ENCODE measurements at regions not wholly inside any gene's neighbourhood (a gene's known extent, or its start where the extent isn't known, plus 50 kb on each side); places are given as distances from the start of the nearest gene placed in this dataset.
A peak's percentile ranks its signal among the peaks of the same experiment; 100 is the strongest.

- DNase-seq: peak; percentile 69
- H3K36me3 ChIP-seq: no peaks in the 10 kb centered on the region
- peak in 2 of 3 donors; percentile 19 to 21 for TF ChIP-seq POLR2AphosphoS5 (IDR thresholded peaks at IDR 0.05)
- TF ChIP-seq CTCF (IDR thresholded peaks at IDR 0.05 in 8 of 11, conservative IDR thresholded peaks at IDR 0.05 in 3 of 11): no peak
- TF ChIP-seq POLR2A (IDR thresholded peaks at IDR 0.05): no peak
- peaks cover 0 to 20% (median 15%) of the 10 kb centered on the region in 6 donors for H3K4me1 ChIP-seq
- 26 to 41% (median 29%) methylated on average over 13 of the region's 13 CpGs for WGBS, 5 donors
- intact Hi-C loops (cut with DNase I; ENCODE audit: low total_unique reads): no loop called here
- H3K27ac ChIP-seq: no peak overlapping the region
- peaks cover 0 to 17% (median 0%) of the 10 kb centered on the region in 7 donors for H3K27me3 ChIP-seq (replicated peaks in 1 of 7)
- H3K4me3 ChIP-seq: no peak overlapping the region
- H3K9me3 ChIP-seq: no peaks in the 10 kb centered on the region
Observed at GRCh38 chr22:48084041-48084728, 1321.7 kb downstream of the TBC1D22A start.

DNA sequence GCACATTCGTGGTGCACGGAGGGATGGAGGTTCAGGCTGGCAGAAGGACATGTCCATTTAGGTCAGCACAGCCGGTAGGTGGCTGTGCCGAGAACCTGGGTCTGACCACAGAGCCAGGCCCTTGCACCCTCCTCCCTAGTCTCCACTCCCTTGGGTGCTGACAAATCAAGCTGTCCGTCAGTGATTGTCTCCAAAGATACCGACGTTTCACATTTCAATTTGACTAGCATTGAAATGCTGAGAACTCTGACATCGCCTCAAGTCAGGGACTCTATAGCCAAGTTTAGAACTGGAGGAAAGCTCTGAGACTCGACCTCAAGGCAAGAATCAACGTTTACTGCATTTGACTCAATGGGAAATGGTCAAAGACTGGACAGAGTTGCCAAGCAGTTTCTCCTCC, 1321.1 kb downstream of the TBC1D22A start:
- intact Hi-C loops (cut with DNase I; ENCODE audit: low total_unique reads): no loop called here
- WGBS, 5 donors: 62 to 70% (median 66%) methylated on average over 9 to 10 of the region's 10 CpGs
- Histone ChIP-seq H3K27ac (no peak overlapping the region), H3K4me1 (peaks cover 0 to 27% (median 14%) of the 10 kb centered on the region in 6 donors), H3K36me3 (no peaks in the 10 kb centered on the region), H3K4me3 (no peak overlapping the region), H3K9me3 (no peaks in the 10 kb centered on the region), H3K27me3 (replicated peaks in 1 of 7) (peaks cover 0 to 20% (median 0%) of the 10 kb centered on the region in 7 donors)
- TF ChIP-seq POLR2AphosphoS5 (IDR thresholded peaks at IDR 0.05): no peak
- no peak for TF ChIP-seq CTCF (IDR thresholded peaks at IDR 0.05 in 8 of 11, conservative IDR thresholded peaks at IDR 0.05 in 3 of 11)
- TF ChIP-seq POLR2A (IDR thresholded peaks at IDR 0.05): no peak
- peak; percentile 54 for DNase-seq

- no peak overlapping the region for H3K4me3 ChIP-seq
- peak; percentile 54 for DNase-seq
- H3K4me1 ChIP-seq: peaks cover 0 to 27% (median 14%) of the 10 kb centered on the region in 6 donors
- H3K9me3 ChIP-seq: no peaks in the 10 kb centered on the region
- H3K27me3 ChIP-seq (replicated peaks in 1 of 7): peaks cover 0 to 21% (median 0%) of the 10 kb centered on the region in 7 donors
- H3K36me3 ChIP-seq: no peaks in the 10 kb centered on the region
- 81 to 94% (median 85%) methylated on average over 5 to 6 of the region's 6 CpGs for WGBS, 5 donors
- TF ChIP-seq CTCF (IDR thresholded peaks at IDR 0.05 in 8 of 11, conservative IDR thresholded peaks at IDR 0.05 in 3 of 11): no peak
- no peak for TF ChIP-seq POLR2AphosphoS5 (IDR thresholded peaks at IDR 0.05)
- no peak for TF ChIP-seq POLR2A (IDR thresholded peaks at IDR 0.05)
- H3K27ac ChIP-seq: no peak overlapping the region
- intact Hi-C loops (cut with DNase I; ENCODE audit: low total_unique reads): no loop called here
Observed at GRCh38 chr22:48082284-48082683, 1319.8 kb downstream of the TBC1D22A start.

- DNase-seq: no peak
- no peaks in the 10 kb centered on the region for H3K36me3 ChIP-seq
- H3K27ac ChIP-seq: no peak overlapping the region
- H3K27me3 ChIP-seq (replicated peaks in 1 of 7): peaks cover 0 to 21% (median 0%) of the 10 kb centered on the region in 7 donors
- peaks cover 0 to 27% (median 14%) of the 10 kb centered on the region in 6 donors for H3K4me1 ChIP-seq
- TF ChIP-seq POLR2AphosphoS5 (IDR thresholded peaks at IDR 0.05) (no peak), POLR2A (IDR thresholded peaks at IDR 0.05) (no peak)
- 84 to 92% (median 87%) methylated on average over 15 to 16 of the region's 16 CpGs for WGBS, 5 donors
- intact Hi-C loops (cut with DNase I; ENCODE audit: low total_unique reads): no loop called here
- no peak overlapping the region for H3K4me3 ChIP-seq
- no peaks in the 10 kb centered on the region for H3K9me3 ChIP-seq
Observed at GRCh38 chr22:48081281-48081680, 1318.8 kb downstream of the TBC1D22A start.

Data from spleen (tissue), 11 donors.